IPS-15b (cell line): ENCODE measurements at regions not wholly inside any gene's neighbourhood (a gene's known extent, or its start where the extent isn't known, plus 50 kb on each side); places are given as distances from the start of the nearest gene placed in this dataset.
"Not testable (repeated sequence)": the region's sequence is repeated elsewhere in the genome, so short reads cannot be mapped to it uniquely, and the experiment has no call there.

ENCODE experiments used
- H3K27me3 ChIP-seq: one replicate; pipeline ENCODE4 v1.6.1; 2013; ENCODE audit warnings: low read length; ENCODE audit not compliant: control insufficient read depth, insufficient read depth
- H3K36me3 ChIP-seq: one replicate; pipeline ENCODE4 v1.6.1; 2013; ENCODE audit warnings: low read length; ENCODE audit not compliant: control insufficient read depth, insufficient read depth
- H3K4me1 ChIP-seq: one replicate; pipeline ENCODE4 v1.6.1; 2013; ENCODE audit warnings: mild to moderate bottlenecking, low read length; ENCODE audit not compliant: control insufficient read depth, insufficient read depth
- H3K4me3 ChIP-seq: one replicate; pipeline ENCODE4 v1.5.1; 2013; ENCODE audit warnings: low read depth, low read length
- H3K9ac ChIP-seq: one replicate; pipeline ENCODE4 v1.6.1; 2013; ENCODE audit warnings: low read depth, mild to moderate bottlenecking, low read length
- H3K9me3 ChIP-seq: one replicate; pipeline ENCODE4 v1.6.1; 2013; ENCODE audit warnings: mild to moderate bottlenecking, low read length; ENCODE audit not compliant: control insufficient read depth, insufficient read depth

DNA sequence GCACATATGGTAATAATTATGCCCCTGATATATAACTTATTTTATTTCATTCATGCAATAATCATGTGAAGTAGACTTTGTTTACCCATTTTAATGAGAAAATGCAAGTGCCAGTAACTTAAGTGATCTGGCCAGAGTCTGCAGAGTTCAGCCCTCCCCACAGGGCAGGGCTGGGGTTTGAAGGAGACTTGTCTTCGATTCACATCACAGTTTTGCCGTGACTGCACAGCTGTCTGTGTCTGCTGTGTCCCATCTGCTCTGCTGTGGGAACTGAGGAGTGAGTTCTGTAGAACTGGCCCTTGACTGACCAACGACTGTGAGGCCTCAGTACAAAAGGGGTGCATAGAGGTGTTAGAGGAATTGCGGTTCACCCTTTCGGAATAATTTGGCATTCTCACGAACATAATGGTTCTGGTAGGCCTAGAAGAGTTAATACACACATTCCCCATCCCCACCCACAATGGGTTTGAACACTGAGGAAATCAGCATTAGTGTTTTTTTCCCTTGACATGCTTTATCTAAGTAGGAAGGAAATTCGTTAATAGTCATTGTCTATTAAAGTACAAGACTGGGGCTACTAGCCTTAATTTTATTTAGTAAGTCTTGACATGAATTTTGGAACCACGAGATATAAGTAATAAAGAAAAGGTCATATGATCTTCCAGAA lies 113.6 kb upstream of the MON1B start:
- no peak overlapping the region for H3K9ac ChIP-seq
- H3K36me3 ChIP-seq, result no peaks in the 10 kb centered on the region
- H3K4me1 ChIP-seq, result no peaks in the 10 kb centered on the region
- no peak overlapping the region for H3K4me3 ChIP-seq
- no peaks in the 10 kb centered on the region for H3K27me3 ChIP-seq
- no peaks in the 10 kb centered on the region for H3K9me3 ChIP-seq

DNA sequence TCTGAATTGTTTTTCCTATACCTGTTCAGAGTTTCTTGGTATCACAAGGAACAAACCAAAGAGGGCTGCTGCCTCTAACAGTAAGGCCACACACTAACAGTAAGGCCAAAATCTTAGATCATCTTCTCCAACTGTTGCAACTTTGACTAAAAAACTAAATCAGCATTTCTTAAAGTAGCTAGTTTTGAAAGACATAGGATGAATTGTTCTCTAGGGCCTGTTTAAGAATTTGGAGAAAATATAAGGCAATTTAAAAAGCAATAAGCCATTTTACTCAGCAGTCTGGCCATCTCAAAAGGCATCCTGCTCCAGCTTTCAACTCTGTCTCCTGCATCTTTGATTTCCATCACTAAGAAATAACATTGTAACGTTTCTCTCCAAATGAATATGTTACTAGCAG lies 105.0 kb upstream of the MON1B start:
- Histone ChIP-seq H3K4me1 (no peaks in the 10 kb centered on the region), H3K4me3 (no peak overlapping the region), H3K9ac (no peak overlapping the region), H3K36me3 (no peaks in the 10 kb centered on the region), H3K9me3 (no peaks in the 10 kb centered on the region), H3K27me3 (no peaks in the 10 kb centered on the region)

DNA sequence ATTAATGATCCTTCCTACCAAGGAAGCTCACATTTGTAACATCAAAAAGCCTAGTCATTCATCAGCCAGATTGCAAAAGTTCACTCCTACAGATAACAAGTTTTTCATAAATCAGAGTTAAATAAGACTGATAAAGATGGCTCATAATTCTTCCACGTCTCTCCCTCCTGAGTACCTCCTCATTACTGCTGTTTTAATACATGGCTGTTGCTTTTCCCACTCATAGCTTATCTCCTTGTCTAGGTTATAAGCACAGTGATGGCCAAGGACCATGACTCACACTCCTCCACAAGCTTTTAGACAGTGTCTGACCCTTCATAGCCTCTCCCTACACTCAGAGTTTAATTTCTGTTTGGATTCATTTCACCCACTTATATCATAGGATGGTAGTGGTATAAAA lies 100.9 kb upstream of the MON1B start:
- Histone ChIP-seq H3K4me3 (no peak overlapping the region), H3K36me3 (no peaks in the 10 kb centered on the region), H3K9me3 (no peaks in the 10 kb centered on the region), H3K4me1 (no peaks in the 10 kb centered on the region), H3K9ac (no peak overlapping the region), H3K27me3 (no peaks in the 10 kb centered on the region)

DNA sequence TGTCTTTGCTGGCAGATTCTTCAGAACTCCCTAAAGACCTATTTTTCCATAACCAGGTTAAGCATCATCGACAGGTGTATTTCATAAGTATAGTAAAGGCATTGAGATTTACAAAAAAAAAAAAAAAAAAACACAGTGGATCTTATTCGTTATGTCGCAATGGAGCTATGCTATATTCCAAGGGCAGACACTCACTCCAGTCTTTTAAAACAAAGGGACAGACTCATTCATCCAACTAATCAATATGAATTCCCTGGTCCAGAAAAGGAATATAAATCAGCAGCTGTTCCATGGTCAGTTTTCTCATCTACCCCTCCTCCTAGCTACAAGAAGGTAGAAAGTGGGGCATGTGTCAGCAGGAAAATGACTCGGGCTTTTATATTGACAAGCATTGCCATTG lies 97.7 kb upstream of the MON1B start:
- Histone ChIP-seq H3K27me3 (no peaks in the 10 kb centered on the region), H3K36me3 (no peaks in the 10 kb centered on the region), H3K9me3 (no peaks in the 10 kb centered on the region), H3K4me3 (no peak overlapping the region), H3K4me1 (no peaks in the 10 kb centered on the region), H3K9ac (no peak overlapping the region)

DNA sequence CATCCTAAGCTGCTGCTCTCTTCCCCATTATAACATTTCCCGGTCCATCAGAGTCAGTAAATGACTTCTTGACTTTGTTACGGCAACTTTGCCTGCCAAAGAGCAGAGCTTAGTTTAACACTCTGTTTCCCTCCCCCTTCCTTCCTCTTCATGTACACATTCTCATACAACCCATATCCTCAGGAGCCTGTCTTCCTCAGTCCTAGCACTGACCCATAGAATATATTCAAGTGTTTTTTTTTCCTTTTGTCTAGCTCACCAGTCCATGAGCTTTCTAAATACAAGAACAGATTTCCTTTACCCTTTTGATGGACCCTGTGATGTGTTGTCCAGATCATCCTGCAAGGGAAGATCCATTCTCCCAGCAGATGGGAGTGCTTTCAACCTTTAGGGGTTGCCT lies 97.0 kb upstream of the MON1B start:
- Histone ChIP-seq H3K9me3 (no peaks in the 10 kb centered on the region), H3K9ac (no peak overlapping the region), H3K36me3 (no peaks in the 10 kb centered on the region), H3K27me3 (no peaks in the 10 kb centered on the region), H3K4me1 (no peaks in the 10 kb centered on the region), H3K4me3 (no peak overlapping the region)

DNA sequence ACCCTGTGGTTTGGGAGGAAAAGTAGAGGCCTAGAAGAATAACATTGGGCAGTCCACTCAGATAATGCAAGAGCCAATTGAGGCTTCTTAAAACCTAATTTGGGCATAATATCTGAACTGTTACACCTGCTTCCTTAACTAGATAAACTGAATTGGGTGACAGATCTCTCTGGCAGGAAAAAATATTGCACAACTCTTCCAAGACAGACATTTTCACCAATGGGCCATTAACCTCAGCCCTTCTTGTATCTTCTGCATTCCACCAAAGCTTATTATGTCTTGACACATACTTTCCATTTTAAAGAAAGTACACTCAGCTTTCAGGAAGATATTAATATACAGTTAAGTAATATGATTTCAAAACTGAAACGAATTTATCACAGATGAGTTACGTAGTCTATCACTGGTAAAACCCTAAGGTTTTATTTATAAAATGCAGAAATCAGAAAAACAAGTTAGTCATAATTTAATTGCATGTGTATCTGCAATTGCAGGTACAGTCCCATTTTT lies 79.9 kb upstream of the MON1B start:
- Histone ChIP-seq H3K4me1 (no peaks in the 10 kb centered on the region), H3K9ac (no peak overlapping the region), H3K36me3 (no peaks in the 10 kb centered on the region), H3K4me3 (no peak overlapping the region), H3K27me3 (no peaks in the 10 kb centered on the region), H3K9me3 (no peaks in the 10 kb centered on the region)

DNA sequence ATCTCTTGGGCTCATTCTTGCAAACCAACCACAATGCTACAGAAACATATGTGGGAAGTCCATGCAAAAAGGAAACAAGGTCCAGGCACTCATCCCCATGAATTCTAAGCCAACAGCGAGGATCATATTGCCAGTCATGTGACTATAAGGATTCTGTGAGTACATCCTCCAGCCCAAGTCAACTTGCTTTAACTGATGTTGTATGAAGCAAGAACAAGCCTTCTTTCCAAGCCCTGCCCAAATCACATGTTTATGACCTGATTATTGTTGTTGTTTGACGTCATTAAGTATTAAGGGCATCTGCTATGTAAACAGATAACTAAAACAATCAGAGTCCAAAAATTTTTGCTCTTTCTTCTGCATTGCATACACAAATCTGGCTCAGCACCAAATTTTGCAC lies 78.2 kb upstream of the MON1B start:
- H3K27me3 ChIP-seq, result no peaks in the 10 kb centered on the region

DNA sequence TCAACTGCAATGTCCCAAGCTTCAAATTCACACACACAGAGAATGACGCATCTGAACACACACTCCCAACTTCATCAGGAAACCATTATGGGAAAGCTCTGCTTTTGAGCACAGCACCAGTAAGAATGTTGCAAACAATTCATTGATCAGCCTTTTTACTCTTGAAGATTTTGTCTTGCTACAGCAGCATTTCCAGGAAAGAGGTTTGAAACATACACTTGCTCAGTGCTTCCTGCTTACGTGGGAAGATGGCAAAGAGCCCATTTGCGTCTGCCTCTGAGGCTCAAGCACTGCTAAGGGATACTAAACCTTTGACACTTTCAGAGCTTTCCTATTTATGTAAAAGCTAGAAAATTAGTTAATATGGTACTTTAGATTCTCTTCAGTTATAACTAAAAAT lies 77.2 kb upstream of the MON1B start:
- Histone ChIP-seq H3K36me3 (no peaks in the 10 kb centered on the region), H3K9me3 (no peaks in the 10 kb centered on the region), H3K27me3 (no peaks in the 10 kb centered on the region), H3K4me1 (no peaks in the 10 kb centered on the region), H3K4me3 (no peak overlapping the region), H3K9ac (no peak overlapping the region)

More for the DNA sequence above, 78.2 kb upstream of the MON1B start:
- Histone ChIP-seq H3K9ac (no peak overlapping the region), H3K4me3 (no peak overlapping the region), H3K9me3 (no peaks in the 10 kb centered on the region), H3K36me3 (no peaks in the 10 kb centered on the region), H3K4me1 (no peaks in the 10 kb centered on the region)

DNA sequence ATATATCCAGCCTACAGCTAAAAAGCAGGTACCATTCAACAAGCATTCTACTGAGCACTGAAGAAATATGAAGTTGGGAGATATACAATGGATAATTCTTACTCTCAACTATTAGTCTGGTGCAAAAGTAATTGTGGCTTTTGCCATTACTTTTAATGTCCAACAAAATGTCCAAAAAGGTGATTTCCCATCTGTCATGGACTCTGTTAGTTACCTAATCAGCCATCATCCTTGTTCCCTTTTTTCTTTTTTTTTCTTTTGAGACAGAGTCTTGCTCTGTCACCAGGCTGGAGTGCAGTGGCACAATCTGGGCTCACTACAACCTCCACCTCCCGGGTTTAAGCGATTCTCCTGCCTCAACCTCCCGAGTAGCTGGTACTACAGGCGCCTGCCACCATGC lies 76.6 kb upstream of the MON1B start:
- H3K4me3 ChIP-seq, H3K9ac ChIP-seq, H3K27me3 ChIP-seq, H3K9me3 ChIP-seq, H3K4me1 ChIP-seq, H3K36me3 ChIP-seq: not testable (repeated sequence)

DNA sequence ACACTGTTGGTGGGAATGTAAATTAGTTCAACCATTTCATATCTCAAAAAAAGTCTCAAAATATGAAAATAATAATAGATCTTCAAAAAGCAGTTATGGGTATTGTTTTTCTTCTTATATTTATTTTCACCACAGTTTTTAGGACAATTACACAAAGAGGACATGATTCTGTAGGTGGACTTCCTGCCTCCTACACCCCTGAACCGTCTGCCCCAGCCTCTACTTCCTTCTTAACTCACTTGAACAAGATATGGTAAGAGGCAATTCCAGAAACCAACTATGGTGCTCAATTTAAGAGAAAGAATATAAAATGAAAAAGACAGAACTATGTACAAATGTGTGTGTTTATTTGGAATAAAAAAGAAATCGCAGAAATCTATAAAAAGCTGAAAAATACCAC lies 74.1 kb upstream of the MON1B start:
- Histone ChIP-seq H3K4me3 (no peak overlapping the region), H3K4me1 (no peaks in the 10 kb centered on the region)

DNA sequence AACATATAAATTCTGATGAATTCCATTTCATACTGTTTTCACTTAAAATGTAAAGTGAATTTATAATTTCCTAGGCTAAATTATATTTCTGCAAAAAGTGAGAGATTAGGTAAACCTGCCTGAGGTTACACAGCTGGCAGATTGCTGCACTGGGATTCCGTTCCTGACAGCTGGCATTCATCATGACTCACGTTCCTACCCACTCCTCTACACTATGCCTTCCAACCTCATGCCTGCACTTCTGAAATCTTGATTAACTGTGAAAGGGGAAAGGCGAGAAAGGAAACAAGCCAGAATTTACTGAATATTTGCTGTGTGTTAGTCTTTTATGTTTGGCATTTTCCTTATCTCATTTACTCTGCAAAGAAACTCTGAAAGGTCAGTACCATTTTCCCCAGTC lies 73.3 kb upstream of the MON1B start:
- H3K4me3 ChIP-seq, result no peak overlapping the region
- H3K4me1 ChIP-seq, result no peaks in the 10 kb centered on the region
- H3K27me3 ChIP-seq, result no peaks in the 10 kb centered on the region
- H3K36me3 ChIP-seq, result no peaks in the 10 kb centered on the region
- H3K9me3 ChIP-seq, result no peaks in the 10 kb centered on the region
- no peak overlapping the region for H3K9ac ChIP-seq

More for the DNA sequence above, 74.1 kb upstream of the MON1B start:
- Histone ChIP-seq H3K27me3 (no peaks in the 10 kb centered on the region), H3K9me3 (no peaks in the 10 kb centered on the region), H3K36me3 (no peaks in the 10 kb centered on the region), H3K9ac (no peak overlapping the region)

DNA sequence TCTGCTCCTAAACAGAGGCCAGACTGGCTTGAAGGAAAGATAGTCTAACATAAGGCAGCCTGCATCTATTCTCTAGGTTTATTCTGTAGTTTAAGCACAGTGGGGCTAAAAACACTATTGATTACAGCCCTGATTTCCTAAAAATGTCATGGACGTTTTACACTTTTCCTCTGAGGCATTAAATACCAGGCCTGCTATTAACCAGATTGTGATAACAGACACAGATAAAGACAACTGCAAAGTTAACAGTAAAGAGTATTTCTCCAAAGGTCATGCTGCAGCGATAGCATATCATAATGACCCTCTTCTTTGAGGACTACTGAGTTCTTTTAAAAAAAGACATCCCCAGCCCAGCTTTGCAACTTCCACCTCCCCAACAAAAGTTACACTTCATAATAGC lies 59.6 kb upstream of the MON1B start:
- H3K9ac ChIP-seq, result no peak overlapping the region
- H3K27me3 ChIP-seq, result no peaks in the 10 kb centered on the region
- H3K4me1 ChIP-seq, result no peaks in the 10 kb centered on the region
- H3K4me3 ChIP-seq, result no peak overlapping the region
- H3K9me3 ChIP-seq, result no peaks in the 10 kb centered on the region
- H3K36me3 ChIP-seq, result no peaks in the 10 kb centered on the region
